HEK293 (cell line): ENCODE measurements at regions not wholly inside any gene's neighbourhood (a gene's known extent, or its start where the extent isn't known, plus 50 kb on each side); places are given as distances from the start of the nearest gene placed in this dataset.
A peak's percentile ranks its signal among the peaks of the same experiment; 100 is the strongest.

ENCODE experiments used
- CTCF ChIA-PET: fragments of 350-600 bp; formaldehyde crosslinking; extraction: SDS; loops from one replicate; lab custom pipeline; 2021; ENCODE audit warnings: antibody characterized with exemption; lab: Yijun Ruan, JAX
- POLR2A ChIA-PET: fragments of 300-600 bp; formaldehyde crosslinking; extraction: SDS; loops from one replicate; lab custom pipeline; 2020; ENCODE audit warnings: antibody characterized with exemption, inconsistent platforms; lab: Yijun Ruan, JAX
- H3K27ac ChIP-seq: fragments of 200-500 bp; sonication (Bioruptor generic); 2 replicates; pipeline ENCODE4 v1.5.1; 2014; ENCODE audit warnings: low read depth, low read length, control low read depth, inconsistent platforms; ENCODE audit errors: extremely low read depth
- H3K36me3 ChIP-seq, 2 experiments: fragments of 200-500 bp in 1 of 2; sonication (Bioruptor generic) in 1 of 2; 1 replicate in 1 of 2; 2 replicates in 1 of 2; pipeline ENCODE4 v1.5.1; 2014 to 2017; ENCODE audit warnings: inconsistent platforms in 2 of 2, low read length in 2 of 2; ENCODE audit not compliant: control insufficient read depth in 2 of 2, insufficient read depth in 1 of 2
- H3K4me1 ChIP-seq: fragments of 200-500 bp; sonication (Bioruptor generic); 2 replicates; pipeline ENCODE4 v1.5.1; 2014; ENCODE audit warnings: mild to moderate bottlenecking, low read length, inconsistent platforms; ENCODE audit not compliant: control insufficient read depth, insufficient read depth
- H3K4me3 ChIP-seq: 2 replicates; pipeline ENCODE4 v1.5.1; 2011; ENCODE audit warnings: low read depth, mild to moderate bottlenecking, control low read depth, low read length, moderate library complexity
- H3K9me3 ChIP-seq: fragments of 200-500 bp; sonication (Bioruptor generic); 2 replicates; pipeline ENCODE4 v1.5.1; 2014; ENCODE audit warnings: low read depth, low read length, inconsistent platforms; ENCODE audit not compliant: control insufficient read depth, insufficient read depth
- ATF2 ChIP-seq: fragments of 450-650 bp; formaldehyde crosslinking; IDR thresholded peaks from 2 replicates; pipeline ENCODE4 v1.5.1; 2016; ENCODE audit warnings: missing biosample characterization, missing genetic modification characterization, low read depth
- EGR2 ChIP-seq: fragments of 450-650 bp; formaldehyde crosslinking; IDR thresholded peaks from 2 replicates; pipeline ENCODE4 v1.5.1; 2016; ENCODE audit warnings: low read depth, missing biosample characterization, missing genetic modification characterization
- GLI2 ChIP-seq: fragments of 450-650 bp; formaldehyde crosslinking; IDR thresholded peaks from 2 replicates; pipeline ENCODE4; 2017; ENCODE audit warnings: missing biosample characterization, missing genetic modification characterization, low read depth, borderline replicate concordance
- GLIS1 ChIP-seq: fragments of 450-650 bp; formaldehyde crosslinking; IDR thresholded peaks from 2 replicates; pipeline ENCODE4 v1.5.1; 2016; ENCODE audit warnings: missing biosample characterization, missing genetic modification characterization
- OSR2 ChIP-seq: fragments of 450-650 bp; formaldehyde crosslinking; IDR thresholded peaks from 2 replicates; pipeline ENCODE4 v1.5.1; 2016; ENCODE audit warnings: missing biosample characterization, missing genetic modification characterization
- PRDM1 ChIP-seq: fragments of 450-650 bp; formaldehyde crosslinking; IDR thresholded peaks from 2 replicates; pipeline ENCODE4; 2016; ENCODE audit warnings: missing biosample characterization, missing genetic modification characterization
- PRDM10 ChIP-seq: fragments of 450-650 bp; formaldehyde crosslinking; IDR thresholded peaks from 2 replicates; pipeline ENCODE4 v1.5.1; 2016; ENCODE audit warnings: missing biosample characterization, missing genetic modification characterization
- REPIN1 ChIP-seq: fragments of 450-650 bp; formaldehyde crosslinking; IDR thresholded peaks from 2 replicates; pipeline ENCODE4 v1.5.1; 2017; ENCODE audit warnings: missing biosample characterization, missing genetic modification characterization, low read depth
- SCRT1 ChIP-seq: fragments of 450-650 bp; formaldehyde crosslinking; IDR thresholded peaks from 2 replicates; pipeline ENCODE4 v1.5.1; 2016; ENCODE audit warnings: missing biosample characterization, missing genetic modification characterization, borderline replicate concordance
- SCRT2 ChIP-seq: fragments of 450-650 bp; formaldehyde crosslinking; IDR thresholded peaks from 2 replicates; pipeline ENCODE4 v1.5.1; 2016; ENCODE audit warnings: missing biosample characterization, missing genetic modification characterization
- TCF7L2 ChIP-seq: IDR thresholded peaks from 2 replicates; pipeline ENCODE4 v1.6.1; 2011; ENCODE audit warnings: low read depth, mild to moderate bottlenecking, inconsistent platforms, low read length, moderate library complexity, borderline replicate concordance
- ZFHX2 ChIP-seq: fragments of 450-650 bp; formaldehyde crosslinking; conservative IDR thresholded peaks from 2 replicates; pipeline ENCODE4 v1.5.1; 2016; ENCODE audit warnings: missing biosample characterization, missing genetic modification characterization
- ZIC2 ChIP-seq: fragments of 450-650 bp; formaldehyde crosslinking; IDR thresholded peaks from 2 replicates; pipeline ENCODE4 v1.5.1; 2016; ENCODE audit warnings: missing biosample characterization, missing genetic modification characterization
- ZNF157 ChIP-seq: fragments of 450-650 bp; formaldehyde crosslinking; IDR thresholded peaks from 2 replicates; pipeline ENCODE4 v1.5.1; 2016; ENCODE audit warnings: missing biosample characterization, missing genetic modification characterization
- ZNF174 ChIP-seq: fragments of 450-650 bp; formaldehyde crosslinking; IDR thresholded peaks from 2 replicates; pipeline ENCODE4 v1.5.0; 2017; ENCODE audit warnings: missing biosample characterization, mild to moderate bottlenecking, missing genetic modification characterization
- ZNF184 ChIP-seq: fragments of 450-650 bp; IDR thresholded peaks from 2 replicates; pipeline ENCODE4 v1.5.1; 2018; ENCODE audit warnings: missing biosample characterization, mild to moderate bottlenecking, missing genetic modification characterization
- ZNF19 ChIP-seq: fragments of 450-650 bp; formaldehyde crosslinking; IDR thresholded peaks from 2 replicates; pipeline ENCODE4; 2016; ENCODE audit warnings: missing biosample characterization, missing genetic modification characterization, low read depth
- ZNF214 ChIP-seq: fragments of 450-650 bp; formaldehyde crosslinking; IDR thresholded peaks from 2 replicates; pipeline ENCODE4 v1.5.1; 2017; ENCODE audit warnings: missing biosample characterization, mild to moderate bottlenecking, missing genetic modification characterization, borderline replicate concordance
- ZNF248 ChIP-seq: fragments of 450-650 bp; formaldehyde crosslinking; IDR thresholded peaks from 2 replicates; pipeline ENCODE4 v1.5.1; 2017; ENCODE audit warnings: missing biosample characterization, missing genetic modification characterization
- ZNF391 ChIP-seq: fragments of 450-650 bp; formaldehyde crosslinking; IDR thresholded peaks from 2 replicates; pipeline ENCODE4 v1.5.1; 2016; ENCODE audit warnings: low read depth, missing biosample characterization, missing genetic modification characterization, borderline replicate concordance
- ZNF433 ChIP-seq: fragments of 450-650 bp; formaldehyde crosslinking; IDR thresholded peaks from 2 replicates; pipeline ENCODE4 v1.5.1; 2016; ENCODE audit warnings: missing biosample characterization, missing genetic modification characterization, low read depth
- ZNF501 ChIP-seq: fragments of 450-650 bp; formaldehyde crosslinking; IDR thresholded peaks from 2 replicates; pipeline ENCODE4 v1.5.1; 2016; ENCODE audit warnings: missing biosample characterization, missing genetic modification characterization
- ZNF514 ChIP-seq: fragments of 450-650 bp; formaldehyde crosslinking; IDR thresholded peaks from 2 replicates; pipeline ENCODE4 v1.5.1; 2016; ENCODE audit warnings: missing biosample characterization, missing genetic modification characterization
- ZNF544 ChIP-seq: fragments of 450-650 bp; formaldehyde crosslinking; IDR thresholded peaks from 2 replicates; pipeline ENCODE4 v1.5.0; 2017; ENCODE audit warnings: missing biosample characterization, missing genetic modification characterization
- ZNF549 ChIP-seq: fragments of 450-650 bp; IDR thresholded peaks from 2 replicates; pipeline ENCODE4 v1.5.1; 2018; ENCODE audit warnings: missing biosample characterization, missing genetic modification characterization, mild to moderate bottlenecking, inconsistent platforms, moderate library complexity
- ZNF654 ChIP-seq: fragments of 450-650 bp; formaldehyde crosslinking; IDR thresholded peaks from 2 replicates; pipeline ENCODE4 v1.5.1; 2016; ENCODE audit warnings: low read depth, missing biosample characterization, missing genetic modification characterization
- ZNF791 ChIP-seq: fragments of 450-650 bp; formaldehyde crosslinking; IDR thresholded peaks from 2 replicates; pipeline ENCODE4 v1.5.1; 2016; ENCODE audit warnings: missing biosample characterization, missing genetic modification characterization
- ZSCAN16 ChIP-seq: fragments of 450-650 bp; formaldehyde crosslinking; IDR thresholded peaks from 2 replicates; pipeline ENCODE4 v1.5.1; 2016; ENCODE audit warnings: missing biosample characterization, missing genetic modification characterization

GRCh38 chr16:14011001-14011400 lies 60.1 kb upstream of the MRTFB start:
- no peak overlapping the region for H3K27ac ChIP-seq
- no peaks in the 10 kb centered on the region for H3K36me3 ChIP-seq
- H3K4me3 ChIP-seq: no peak overlapping the region
- H3K4me1 ChIP-seq: peaks cover 13% of the 10 kb centered on the region
- ChIA-PET CTCF (no interaction called here), POLR2A (no interaction called here)
- TF ChIP-seq ZNF19 (tag by site-specific recombination) (no peak), ZNF157 (tag by site-specific recombination) (no peak), PRDM1 (tag by site-specific recombination) (0 out of 2 replicates have a peak, but pooled peaks have one; percentile 11)
- H3K9me3 ChIP-seq: no peaks in the 10 kb centered on the region

GRCh38 chr16:14011846-14012245 lies 59.3 kb upstream of the MRTFB start:
- H3K36me3 ChIP-seq: no peaks in the 10 kb centered on the region
- ChIA-PET POLR2A (no interaction called here), CTCF (interaction anchor here (0.6 kb wide), 1 partner anchor 21 kb away, joined by 3 read pairs; no protein-coding TSS in a partner anchor)
- H3K4me1 ChIP-seq: peaks cover 13% of the 10 kb centered on the region
- no peak overlapping the region for H3K27ac ChIP-seq
- H3K9me3 ChIP-seq: no peaks in the 10 kb centered on the region
- TF ChIP-seq OSR2 (tag by site-specific recombination): no peak
- no peak for TF ChIP-seq SCRT1 (tag by site-specific recombination)
- no peak for TF ChIP-seq GLI2 (tag by site-specific recombination)
- no peak for TF ChIP-seq ZNF791 (tag by site-specific recombination)
- TF ChIP-seq ATF2 (tag by site-specific recombination): peak; percentile 88
- TF ChIP-seq PRDM1 (tag by site-specific recombination): peak; percentile 94
- peak; percentile 44; the same call in 1 of the 2 replicates for TF ChIP-seq PRDM10
- TF ChIP-seq ZSCAN16: no peak
- no peak for TF ChIP-seq ZNF549 (tag by site-specific recombination)
- TF ChIP-seq ZFHX2: peak; percentile 43
- TF ChIP-seq ZNF157 (tag by site-specific recombination): no peak
- no peak for TF ChIP-seq SCRT2
- TF ChIP-seq ZNF174: no peak
- TF ChIP-seq ZNF391 (tag by site-specific recombination): no peak
- TF ChIP-seq ZNF514 (tag by site-specific recombination): no peak
- TF ChIP-seq ZNF433 (tag by site-specific recombination): no peak
- TF ChIP-seq ZIC2: no peak
- no peak for TF ChIP-seq TCF7L2
- TF ChIP-seq GLIS1 (tag by site-specific recombination): no peak
- TF ChIP-seq ZNF214 (tag by site-specific recombination): no peak
- no peak for TF ChIP-seq REPIN1 (tag by site-specific recombination)
- TF ChIP-seq ZNF654: no peak
- TF ChIP-seq ZNF248: no peak
- TF ChIP-seq ZNF501 (tag by site-specific recombination): no peak
- peak; percentile 17; the same call in 1 of the 2 replicates for TF ChIP-seq EGR2 (tag by site-specific recombination)
- TF ChIP-seq ZNF184: no peak
- no peak for TF ChIP-seq ZNF544 (tag by site-specific recombination)
- TF ChIP-seq, all 188 proteins: peak for 5
- H3K4me3 ChIP-seq: no peak overlapping the region
